GM12878 (cell line): ENCODE measurements at regions not wholly inside any gene's neighbourhood (a gene's known extent, or its start where the extent isn't known, plus 50 kb on each side); places are given as distances from the start of the nearest gene placed in this dataset.

ENCODE experiments used
- ATAC-seq: fragments of 200-7000 bp; cut with Tn5 transposase; 3 replicates; pipeline ENCODE4 v1.9.1; 2020; ENCODE audit warnings: mild to moderate bottlenecking, moderate library complexity
- BruUV-seq: library from RNA; stranded (reverse); fragments of 400-500 nt; replicated peaks from 2 replicates; lab custom pipeline; 2021; lab: Mats Ljungman, UMichigan
- CTCF ChIA-PET: fragments of 300-600 bp; sonication (Branson Sonifier 250); formaldehyde crosslinking; extraction: SDS; loops from one replicate; lab custom pipeline; 2021; ENCODE audit warnings: inconsistent platforms; lab: Yijun Ruan, JAX
- POLR2A ChIA-PET: fragments of 350-600 bp; formaldehyde crosslinking; extraction: SDS; loops from one replicate; lab custom pipeline; 2021; ENCODE audit warnings: inconsistent platforms; lab: Charles Lee
- RAD21 ChIA-PET: fragments of 300-600 bp; sonication (Branson Sonifier 250); formaldehyde crosslinking; loops from one replicate; lab custom pipeline; 2023; ENCODE audit warnings: antibody characterized with exemption; ENCODE audit not compliant: unreplicated experiment; lab: Charles Lee
- SMC1A ChIA-PET: fragments of 300-600 bp; sonication (Branson Sonifier 250); formaldehyde crosslinking; loops from one replicate; lab custom pipeline; 2023; ENCODE audit not compliant: unreplicated experiment, uncharacterized antibody; lab: Charles Lee
- DNase-seq: peaks from one replicate; pipeline ENCODE4 v3.0.0-alpha.2; 2011; ENCODE audit warnings: low read depth, low spot score
- FAIRE-seq: peaks from 3 replicates; lab custom pipeline; 2011; peaks lifted over from hg19 to GRCh38; lab: Jason Lieb, UNC
- H2AFZ ChIP-seq: 2 replicates; pipeline ENCODE4 v1.6.0; 2011; ENCODE audit warnings: low read depth, low read length, control low read depth; ENCODE audit not compliant: control insufficient read depth
- H3K27ac ChIP-seq: 2 replicates; pipeline ENCODE4 v1.5.1; 2011; ENCODE audit warnings: control low read depth; ENCODE audit not compliant: control insufficient read depth, insufficient read depth
- H3K27me3 ChIP-seq, 2 experiments: replicated peaks in 1 of 2; 2 replicates each; pipeline versions ENCODE4 v1.6.0 to v1.6.1; 2011; ENCODE audit warnings: low read length in 1 of 2; ENCODE audit not compliant: control insufficient read depth in 2 of 2, insufficient read depth in 2 of 2
- H3K36me3 ChIP-seq, 2 experiments: 2 replicates each; pipeline ENCODE4 v1.5.1; 2011; ENCODE audit warnings: low read length in 1 of 2; ENCODE audit not compliant: control insufficient read depth in 2 of 2, insufficient read depth in 2 of 2
- H3K4me1 ChIP-seq: 2 replicates; pipeline ENCODE4 v1.6.1; 2011; ENCODE audit warnings: mild to moderate bottlenecking, low read length, moderate library complexity, mixed read lengths; ENCODE audit not compliant: control insufficient read depth, insufficient read depth
- H3K4me2 ChIP-seq: 2 replicates; pipeline ENCODE4 v1.6.0; 2011; ENCODE audit warnings: control low read depth; ENCODE audit not compliant: control insufficient read depth, insufficient read depth
- H3K4me3 ChIP-seq: fragments of 200-600 bp; sonication (generic); 2 replicates; pipeline ENCODE4 v1.5.1; 2016
- H3K79me2 ChIP-seq: 2 replicates; pipeline ENCODE4 v1.6.0; 2011; ENCODE audit warnings: low read length; ENCODE audit not compliant: control insufficient read depth, insufficient read depth
- H3K9ac ChIP-seq: 2 replicates; pipeline ENCODE4 v1.8.0; 2011; ENCODE audit warnings: low read length, control low read depth, mixed read lengths; ENCODE audit not compliant: control insufficient read depth, insufficient read depth
- H3K9me3 ChIP-seq: replicated peaks from 3 replicates; pipeline ENCODE4 v1.5.1; 2011; ENCODE audit warnings: mild to moderate bottlenecking, low read length; ENCODE audit not compliant: control insufficient read depth, insufficient read depth
- H4K20me1 ChIP-seq: 2 replicates; pipeline ENCODE4 v1.6.0; 2011; ENCODE audit not compliant: control insufficient read depth, insufficient read depth
- CEBPZ ChIP-seq: fragments of 150-350 bp; IDR thresholded peaks from 2 replicates; pipeline ENCODE4 v1.6.1; 2016; ENCODE audit warnings: low read depth, low read length
- NR2C1 ChIP-seq: fragments of 450-650 bp; IDR thresholded peaks from 2 replicates; pipeline ENCODE4 v1.6.1; 2017; ENCODE audit warnings: antibody characterized with exemption, mild to moderate bottlenecking, moderate library complexity
- WGBS: methylation state at CpG from one replicate; pipeline ENCODE4 v1.1.6; 2016; ENCODE audit warnings: low lambda C conversion rate; ENCODE audit not compliant: insufficient replicate concordance, insufficient coverage; ENCODE audit errors: missing lambda C conversion rate; 5-methylcytosine and 5-hydroxymethylcytosine counted together
- in situ Hi-C: fragments of 300-500 bp; cut with MboI; formaldehyde crosslinking; loops from 9 replicates; pipeline ENCODE4 v1.14.3; 2018; ENCODE audit warnings: mixed read lengths
- intact Hi-C: fragments of 100-400 bp; cut with micrococcal nuclease; formaldehyde crosslinking; loops from one replicate; pipeline ENCODE4 v1.14.2; 2022; ENCODE audit not compliant: unreplicated experiment
- TF ChIP-seq, protein P1 (sequence below): IDR thresholded peaks from 2 replicates; pipeline ENCODE4 v1.6.1; 2012; ENCODE audit warnings: improper control_type of control experiment, low read depth, low read length; ENCODE audit not compliant: insufficient replicate concordance

DNA sequence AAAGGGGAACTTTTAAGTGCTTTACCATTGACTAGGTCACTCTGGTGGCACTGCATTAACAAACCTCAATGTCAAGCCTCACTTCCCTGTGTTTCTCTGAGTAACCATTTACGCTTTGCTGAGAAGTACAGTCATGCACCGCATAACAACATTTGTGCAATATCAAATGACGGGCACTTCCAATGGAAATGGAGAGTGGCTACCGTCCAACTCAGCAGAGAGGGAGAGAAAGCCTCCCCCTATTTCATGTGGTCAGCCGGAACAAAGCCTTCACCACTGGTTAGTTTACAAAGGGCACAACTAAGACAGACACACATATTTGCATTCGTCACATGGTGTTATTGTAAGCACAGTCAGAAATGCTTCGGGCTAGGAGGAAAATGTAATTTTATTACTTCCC is 117.3 kb downstream of the RASSF10 start (continued):
- no peak for TF ChIP-seq CEBPZ
- TF ChIP-seq, protein P1, sequence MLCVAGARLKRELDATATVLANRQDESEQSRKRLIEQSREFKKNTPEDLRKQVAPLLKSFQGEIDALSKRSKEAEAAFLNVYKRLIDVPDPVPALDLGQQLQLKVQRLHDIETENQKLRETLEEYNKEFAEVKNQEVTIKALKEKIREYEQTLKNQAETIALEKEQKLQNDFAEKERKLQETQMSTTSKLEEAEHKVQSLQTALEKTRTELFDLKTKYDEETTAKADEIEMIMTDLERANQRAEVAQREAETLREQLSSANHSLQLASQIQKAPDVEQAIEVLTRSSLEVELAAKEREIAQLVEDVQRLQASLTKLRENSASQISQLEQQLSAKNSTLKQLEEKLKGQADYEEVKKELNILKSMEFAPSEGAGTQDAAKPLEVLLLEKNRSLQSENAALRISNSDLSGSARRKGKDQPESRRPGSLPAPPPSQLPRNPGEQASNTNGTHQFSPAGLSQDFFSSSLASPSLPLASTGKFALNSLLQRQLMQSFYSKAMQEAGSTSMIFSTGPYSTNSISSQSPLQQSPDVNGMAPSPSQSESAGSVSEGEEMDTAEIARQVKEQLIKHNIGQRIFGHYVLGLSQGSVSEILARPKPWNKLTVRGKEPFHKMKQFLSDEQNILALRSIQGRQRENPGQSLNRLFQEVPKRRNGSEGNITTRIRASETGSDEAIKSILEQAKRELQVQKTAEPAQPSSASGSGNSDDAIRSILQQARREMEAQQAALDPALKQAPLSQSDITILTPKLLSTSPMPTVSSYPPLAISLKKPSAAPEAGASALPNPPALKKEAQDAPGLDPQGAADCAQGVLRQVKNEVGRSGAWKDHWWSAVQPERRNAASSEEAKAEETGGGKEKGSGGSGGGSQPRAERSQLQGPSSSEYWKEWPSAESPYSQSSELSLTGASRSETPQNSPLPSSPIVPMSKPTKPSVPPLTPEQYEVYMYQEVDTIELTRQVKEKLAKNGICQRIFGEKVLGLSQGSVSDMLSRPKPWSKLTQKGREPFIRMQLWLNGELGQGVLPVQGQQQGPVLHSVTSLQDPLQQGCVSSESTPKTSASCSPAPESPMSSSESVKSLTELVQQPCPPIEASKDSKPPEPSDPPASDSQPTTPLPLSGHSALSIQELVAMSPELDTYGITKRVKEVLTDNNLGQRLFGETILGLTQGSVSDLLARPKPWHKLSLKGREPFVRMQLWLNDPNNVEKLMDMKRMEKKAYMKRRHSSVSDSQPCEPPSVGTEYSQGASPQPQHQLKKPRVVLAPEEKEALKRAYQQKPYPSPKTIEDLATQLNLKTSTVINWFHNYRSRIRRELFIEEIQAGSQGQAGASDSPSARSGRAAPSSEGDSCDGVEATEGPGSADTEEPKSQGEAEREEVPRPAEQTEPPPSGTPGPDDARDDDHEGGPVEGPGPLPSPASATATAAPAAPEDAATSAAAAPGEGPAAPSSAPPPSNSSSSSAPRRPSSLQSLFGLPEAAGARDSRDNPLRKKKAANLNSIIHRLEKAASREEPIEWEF: no peak

GRCh38 chr11:13127161-13127560 is 118.0 kb downstream of the RASSF10 start:
- Histone ChIP-seq H3K4me2 (no peak overlapping the region), H3K9ac (no peak overlapping the region), H3K27me3 (no peaks in the 10 kb centered on the region), H3K36me3 (no peaks in the 10 kb centered on the region), H3K9me3 (no peaks in the 10 kb centered on the region), H3K79me2 (no peaks in the 10 kb centered on the region), H2AFZ (no peak overlapping the region), H4K20me1 (no peaks in the 10 kb centered on the region), H3K4me1 (no peaks in the 10 kb centered on the region), H3K4me3 (no peak overlapping the region), H3K27ac (no peak overlapping the region)
- SMC1A ChIA-PET: interaction anchor here (0.5 to 1.4 kb wide), 6 partner anchors 11 to 1344 kb away, joined by 3 to 10 read pairs (median 4); no protein-coding TSS in a partner anchor
- DNase-seq (no peak), ATAC-seq (no peak), FAIRE-seq (no peak)
- intact Hi-C loops: no loop called here
- TF ChIP-seq NR2C1: no peak
- POLR2A ChIA-PET: no interaction called here
- 55% methylated on average over 2 of the region's 2 CpGs for WGBS
- CTCF ChIA-PET: no interaction called here
- no TSS peak for BruUV-seq
- in situ Hi-C loops: no loop called here
- RAD21 ChIA-PET: no interaction called here
